Fibroblast of skin of right biceps (primary cell): ENCODE measurements at regions not wholly inside any gene's neighbourhood (a gene's known extent, or its start where the extent isn't known, plus 50 kb on each side); places are given as distances from the start of the nearest gene placed in this dataset.
"Not testable (repeated sequence)": the region's sequence is repeated elsewhere in the genome, so short reads cannot be mapped to it uniquely, and the experiment has no call there.

Experiments used
- DNase-seq: peaks from one replicate; pipeline ENCODE4 v3.0.0-alpha.2; 2013

DNA sequence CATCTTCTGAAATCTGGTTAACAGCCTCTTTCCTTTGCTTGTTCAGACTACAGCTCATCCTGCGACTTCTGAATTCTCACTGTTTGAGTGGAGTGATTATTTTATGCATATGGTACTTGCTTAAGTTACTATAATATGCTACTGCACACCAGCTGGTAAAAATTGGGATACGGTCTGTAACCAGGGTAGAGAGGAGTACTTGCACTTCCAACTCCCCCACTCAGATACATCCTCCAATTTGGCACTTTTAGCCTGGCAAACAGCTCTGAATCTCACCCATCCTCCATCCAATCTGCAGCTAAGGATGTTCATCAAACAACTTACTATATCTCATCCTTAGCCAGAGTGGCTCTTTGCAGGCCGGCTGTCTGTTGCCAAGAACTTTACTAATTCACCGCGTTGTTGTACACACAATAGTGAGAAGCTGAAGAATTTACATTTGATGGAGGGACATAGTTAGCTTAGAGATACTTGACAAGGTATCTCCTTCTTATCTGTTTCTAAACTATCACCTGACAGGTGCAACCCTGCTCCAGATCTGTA is 1323.6 kb upstream of the ALCAM start:
- DNase-seq: not testable (repeated sequence)

GRCh38 chr3:104044002-104044401 is 1322.7 kb upstream of the ALCAM start:
- peak; percentile 27 for DNase-seq

GRCh38 chr3:104066658-104067057 is 1300.1 kb upstream of the ALCAM start:
- DNase-seq: peak; percentile 74

- DNase-seq: peak; percentile 67
These were observed 1297.6 kb upstream of the ALCAM start for GRCh38 chr3:104069114-104069513.

- no peak for DNase-seq
These were observed 1295.8 kb upstream of the ALCAM start for GRCh38 chr3:104070906-104071305.

DNA sequence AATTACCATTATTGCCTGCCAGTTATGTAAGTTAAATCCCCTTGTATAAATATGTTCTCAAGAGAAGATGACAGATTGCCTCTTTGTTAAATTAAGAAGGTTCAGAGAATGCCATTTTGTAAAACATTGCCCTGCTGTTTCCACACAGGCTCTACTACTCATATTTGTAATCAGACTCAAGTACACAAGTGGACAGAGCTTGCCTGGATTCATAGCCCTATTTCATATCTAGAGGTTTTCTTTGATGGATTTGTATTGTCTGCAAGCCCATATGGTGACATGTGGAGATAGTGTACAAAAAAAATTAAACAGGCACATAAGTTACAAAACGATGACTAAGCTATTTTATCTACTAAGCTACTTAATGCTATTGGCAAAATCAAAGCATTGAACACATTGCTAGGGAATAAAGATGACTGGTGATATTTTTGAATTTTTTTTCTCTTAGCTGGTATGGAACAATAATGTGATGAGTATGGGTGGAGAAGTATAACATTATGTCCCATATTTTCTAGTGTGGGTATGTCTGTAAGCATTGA is 1286.6 kb upstream of the ALCAM start:
- DNase-seq: no peak

- no peak for DNase-seq
These were observed 1278.0 kb upstream of the ALCAM start for GRCh38 chr3:104088738-104089137.

DNA sequence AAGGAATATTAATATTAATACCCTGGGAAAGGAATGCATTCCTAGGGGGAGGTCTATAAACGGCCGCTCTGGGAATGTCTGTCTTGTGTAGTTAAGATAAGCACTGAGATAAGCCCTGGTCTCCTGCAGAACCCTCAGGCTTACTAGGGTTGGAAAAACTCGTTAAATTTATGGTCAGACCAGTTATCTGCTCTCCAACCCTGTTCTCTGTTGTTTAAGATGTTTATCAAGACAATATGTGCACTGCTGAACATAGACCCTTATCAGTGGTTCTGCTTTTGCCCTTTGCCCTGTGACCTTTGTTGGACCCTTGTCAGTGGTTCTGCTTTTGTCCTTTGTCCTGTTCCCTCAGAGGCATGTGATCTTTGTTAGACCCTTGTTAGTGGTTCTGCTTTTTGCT is 1276.7 kb upstream of the ALCAM start:
- not testable (repeated sequence) for DNase-seq

GRCh38 chr3:104101736-104102135 is 1265.0 kb upstream of the ALCAM start:
- DNase-seq: peak; percentile 3

DNA sequence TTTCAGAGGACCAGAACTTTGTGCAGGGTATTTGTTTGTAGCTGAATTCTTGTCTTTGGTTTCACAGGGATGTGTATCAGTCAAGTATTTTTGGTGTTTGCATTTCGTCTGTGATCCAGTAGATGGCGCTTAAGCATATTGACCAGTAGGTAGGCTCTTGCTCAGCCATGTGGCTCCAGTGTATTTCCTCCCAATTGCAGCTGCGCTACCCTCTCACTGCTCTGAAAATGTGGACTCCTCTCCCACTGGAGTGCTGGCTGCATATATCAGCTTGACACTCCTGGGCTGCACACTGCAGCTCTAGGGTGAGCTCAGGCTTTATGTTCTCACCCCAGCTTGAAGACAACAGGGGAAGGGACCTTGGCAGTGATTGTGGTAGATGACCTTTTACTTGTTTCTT is 1264.3 kb upstream of the ALCAM start:
- peak; percentile 65 for DNase-seq

DNA sequence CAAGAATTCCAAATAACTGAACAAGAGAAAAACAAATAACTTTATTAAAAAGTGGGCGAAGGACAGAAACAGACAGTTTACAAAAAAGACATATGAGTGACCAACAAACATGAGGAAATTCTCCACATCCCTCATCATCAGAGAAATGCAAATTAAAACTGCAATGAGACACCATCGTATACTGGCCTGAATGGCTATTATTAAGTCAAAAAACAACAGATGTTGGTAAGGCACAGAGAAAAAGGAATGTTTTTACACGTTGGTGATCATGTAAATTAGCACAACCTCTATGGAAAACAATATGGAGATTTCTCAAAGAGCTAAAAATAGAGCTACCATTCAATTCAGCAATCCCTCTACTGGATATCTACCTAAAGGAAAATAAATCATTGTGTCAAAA is 1260.4 kb upstream of the ALCAM start:
- no peak for DNase-seq

DNA sequence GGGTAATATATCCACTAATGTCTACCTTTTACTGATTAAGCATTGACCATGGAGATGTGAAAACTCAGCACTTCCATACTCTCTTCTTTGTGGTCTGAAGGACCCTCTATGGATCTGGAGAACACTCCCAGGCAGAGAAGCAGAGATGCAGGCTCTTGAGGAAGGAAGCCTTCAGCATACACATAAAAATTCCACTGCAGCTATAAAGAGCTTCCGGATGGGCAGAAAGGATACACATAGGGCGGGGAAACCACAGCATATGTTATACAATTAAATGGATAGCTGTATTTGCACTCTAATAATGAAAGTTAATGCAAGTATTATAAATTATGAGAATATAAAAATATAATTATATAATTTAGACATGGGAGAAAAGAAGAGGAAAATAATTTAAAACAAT is 1258.2 kb upstream of the ALCAM start:
- DNase-seq: no peak

DNA sequence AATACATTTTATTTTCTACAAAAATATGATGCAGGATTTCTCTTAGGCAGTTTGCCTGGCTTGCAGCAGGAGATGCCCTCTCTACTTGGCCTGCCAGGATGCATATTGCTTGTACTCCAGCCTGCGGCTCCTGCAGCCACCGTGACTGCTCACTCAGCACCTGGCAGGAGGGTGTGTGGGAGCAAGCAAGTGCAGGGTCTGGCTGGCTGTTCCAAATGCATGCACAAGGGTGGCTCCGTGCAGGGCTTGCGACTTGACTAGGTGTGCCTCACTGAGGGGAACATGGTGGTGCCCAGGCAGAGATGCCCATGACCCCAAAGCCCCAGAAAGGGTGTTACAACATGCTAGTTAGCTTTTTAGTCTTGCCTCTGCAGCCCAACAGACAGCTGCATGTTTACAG is 1240.2 kb upstream of the ALCAM start:
- DNase-seq: no peak

- no peak for DNase-seq
These were observed 1239.7 kb upstream of the ALCAM start for GRCh38 chr3:104126864-104127553.

GRCh38 chr3:104127830-104128229 is 1238.9 kb upstream of the ALCAM start:
- DNase-seq: no peak

GRCh38 chr3:104132566-104133403 is 1233.9 kb upstream of the ALCAM start:
- DNase-seq: peak; percentile 66

DNA sequence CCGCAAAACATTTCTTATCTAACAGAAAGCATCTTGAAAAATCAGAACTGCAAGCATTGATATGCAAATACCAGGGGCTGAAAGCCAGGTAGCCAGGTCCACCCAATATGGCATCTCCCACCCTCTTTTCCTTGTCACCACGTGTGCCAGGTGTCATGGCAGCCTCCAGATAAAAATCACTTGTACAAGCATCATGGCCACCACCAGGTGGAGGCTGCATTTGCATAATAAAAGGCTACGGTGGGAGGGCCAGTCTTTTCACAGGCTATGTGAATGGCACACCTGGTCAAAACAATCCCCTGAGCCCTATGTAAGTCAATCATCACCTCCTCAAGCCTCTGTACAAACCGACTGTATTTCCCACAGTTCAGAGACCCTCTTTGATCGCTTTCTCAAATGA is 1233.1 kb upstream of the ALCAM start:
- no peak for DNase-seq

- no peak for DNase-seq
These were observed 1229.6 kb upstream of the ALCAM start for GRCh38 chr3:104137116-104137515.

DNA sequence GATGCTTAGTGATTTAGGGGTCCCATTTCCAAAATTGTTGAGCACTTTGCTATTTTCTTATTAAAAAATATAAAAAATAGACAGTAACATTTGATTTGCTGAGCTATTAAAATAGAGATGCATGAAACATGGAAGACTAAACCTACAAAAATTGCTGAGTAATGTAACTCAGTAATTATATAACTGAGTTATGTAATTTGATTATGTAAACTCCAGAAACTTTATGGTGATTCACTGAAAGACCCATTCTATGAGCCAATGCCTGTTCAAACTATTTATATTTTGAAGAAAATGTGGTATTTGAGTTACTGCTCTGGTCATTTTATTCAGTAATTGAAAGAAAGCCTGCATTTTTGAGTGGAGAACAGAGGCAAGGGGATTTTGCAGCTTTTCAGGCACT is 1221.5 kb upstream of the ALCAM start:
- DNase-seq: no peak

DNA sequence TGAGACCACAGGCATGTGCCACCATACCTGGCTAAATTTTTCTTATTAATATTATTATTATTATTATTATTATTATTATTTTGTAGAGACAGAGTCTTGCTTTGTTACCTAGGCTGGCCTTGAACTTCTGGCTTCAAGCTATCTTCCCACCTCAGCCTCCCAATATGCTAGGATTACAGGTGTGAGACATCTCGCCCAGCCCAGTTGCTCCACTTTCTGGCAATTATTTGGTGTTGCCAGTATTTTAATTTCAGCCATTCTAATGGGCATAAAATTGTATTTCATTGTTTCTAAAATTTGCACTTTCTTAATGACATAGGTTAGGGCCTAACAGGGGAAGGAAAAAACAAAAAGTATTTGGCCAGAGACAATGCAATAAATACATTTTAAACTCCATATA is 1217.6 kb upstream of the ALCAM start:
- DNase-seq: no peak

DNA sequence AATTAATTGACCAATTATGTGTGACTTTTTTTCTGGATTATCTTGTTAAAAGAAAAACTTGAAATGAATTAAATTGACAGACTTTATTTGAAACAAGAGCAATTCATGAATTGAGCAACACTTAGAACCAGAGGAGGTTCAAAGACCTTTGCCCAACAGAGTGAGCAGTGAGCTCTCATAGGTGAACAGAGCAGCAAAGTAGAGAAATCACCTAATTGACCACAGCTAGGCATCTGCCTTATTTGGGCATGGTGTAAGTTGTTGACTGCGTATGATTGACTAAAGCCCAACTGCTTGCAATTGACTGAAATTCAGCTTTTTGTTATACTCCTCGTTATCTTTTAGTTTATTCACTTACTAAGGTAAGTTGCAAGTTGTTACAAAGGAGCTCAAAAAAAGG is 1216.0 kb upstream of the ALCAM start:
- no peak for DNase-seq

GRCh38 chr3:104154896-104155295 is 1211.8 kb upstream of the ALCAM start:
- no peak for DNase-seq

DNA sequence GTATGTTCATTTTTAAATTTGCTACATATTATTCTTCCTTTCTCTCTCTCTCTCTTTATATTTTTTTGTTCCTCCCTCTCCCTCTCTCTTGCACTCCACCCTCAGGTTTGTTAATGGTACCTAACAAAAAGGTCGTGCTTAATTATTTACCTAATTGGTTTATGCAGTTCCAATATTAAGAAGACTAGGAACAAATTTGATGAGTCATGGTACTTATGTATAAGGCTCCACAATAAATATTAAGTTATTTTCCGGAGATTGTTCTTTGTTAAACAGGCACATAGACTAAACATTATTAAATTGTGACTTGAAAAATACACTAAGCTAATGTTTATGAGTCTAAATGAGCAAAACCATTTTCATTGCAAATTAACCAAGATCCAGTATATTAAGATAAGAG is 1200.8 kb upstream of the ALCAM start:
- no peak for DNase-seq

DNA sequence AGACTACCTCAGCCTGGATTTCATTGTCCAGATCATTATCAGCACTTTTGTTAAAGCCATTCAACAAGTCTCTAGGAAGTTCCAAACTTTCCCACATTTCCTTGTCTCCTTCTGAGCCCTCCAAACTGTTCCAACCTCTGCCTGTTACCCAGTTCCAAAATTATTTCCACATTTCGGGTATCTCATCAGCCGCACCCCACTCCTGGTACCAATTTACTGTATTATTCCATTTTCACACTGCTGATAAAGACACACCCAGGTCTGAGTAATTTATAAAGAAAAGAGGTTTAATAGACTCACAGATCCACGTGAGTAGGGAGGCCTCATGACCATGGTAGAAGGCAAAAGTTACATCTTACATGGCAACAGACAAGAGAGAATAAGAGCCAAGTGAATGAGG is 1198.3 kb upstream of the ALCAM start:
- no peak for DNase-seq
